GM12878 (cell line): ENCODE measurements at regions not wholly inside any gene's neighbourhood (a gene's known extent, or its start where the extent isn't known, plus 50 kb on each side); places are given as distances from the start of the nearest gene placed in this dataset.

Experiments
- ATAC-seq: fragments of 200-7000 bp; cut with Tn5 transposase; 3 replicates; pipeline ENCODE4 v1.9.1; 2020; ENCODE audit warnings: mild to moderate bottlenecking, moderate library complexity
- BruUV-seq: library from RNA; stranded (reverse); fragments of 400-500 nt; replicated peaks from 2 replicates; lab custom pipeline; 2021; lab: Mats Ljungman, UMichigan
- CTCF ChIA-PET: fragments of 300-600 bp; sonication (Branson Sonifier 250); formaldehyde crosslinking; extraction: SDS; loops from one replicate; lab custom pipeline; 2021; ENCODE audit warnings: inconsistent platforms; lab: Yijun Ruan, JAX
- POLR2A ChIA-PET: fragments of 350-600 bp; formaldehyde crosslinking; extraction: SDS; loops from one replicate; lab custom pipeline; 2021; ENCODE audit warnings: inconsistent platforms; lab: Charles Lee
- RAD21 ChIA-PET: fragments of 300-600 bp; sonication (Branson Sonifier 250); formaldehyde crosslinking; loops from one replicate; lab custom pipeline; 2023; ENCODE audit warnings: antibody characterized with exemption; ENCODE audit not compliant: unreplicated experiment; lab: Charles Lee
- SMC1A ChIA-PET: fragments of 300-600 bp; sonication (Branson Sonifier 250); formaldehyde crosslinking; loops from one replicate; lab custom pipeline; 2023; ENCODE audit not compliant: unreplicated experiment, uncharacterized antibody; lab: Charles Lee
- DNase-seq: peaks from one replicate; pipeline ENCODE4 v3.0.0-alpha.2; 2011; ENCODE audit warnings: low read depth, low spot score
- FAIRE-seq: peaks from 3 replicates; lab custom pipeline; 2011; peaks lifted over from hg19 to GRCh38; lab: Jason Lieb, UNC
- H2AFZ ChIP-seq: 2 replicates; pipeline ENCODE4 v1.6.0; 2011; ENCODE audit warnings: low read depth, low read length, control low read depth; ENCODE audit not compliant: control insufficient read depth
- H3K27ac ChIP-seq: 2 replicates; pipeline ENCODE4 v1.5.1; 2011; ENCODE audit warnings: control low read depth; ENCODE audit not compliant: control insufficient read depth, insufficient read depth
- H3K27me3 ChIP-seq, 2 experiments: replicated peaks in 1 of 2; 2 replicates each; pipeline versions ENCODE4 v1.6.0 to v1.6.1; 2011; ENCODE audit warnings: low read length in 1 of 2; ENCODE audit not compliant: control insufficient read depth in 2 of 2, insufficient read depth in 2 of 2
- H3K36me3 ChIP-seq, 2 experiments: 2 replicates each; pipeline ENCODE4 v1.5.1; 2011; ENCODE audit warnings: low read length in 1 of 2; ENCODE audit not compliant: control insufficient read depth in 2 of 2, insufficient read depth in 2 of 2
- H3K4me1 ChIP-seq: 2 replicates; pipeline ENCODE4 v1.6.1; 2011; ENCODE audit warnings: mild to moderate bottlenecking, low read length, moderate library complexity, mixed read lengths; ENCODE audit not compliant: control insufficient read depth, insufficient read depth
- H3K4me2 ChIP-seq: 2 replicates; pipeline ENCODE4 v1.6.0; 2011; ENCODE audit warnings: control low read depth; ENCODE audit not compliant: control insufficient read depth, insufficient read depth
- H3K4me3 ChIP-seq: fragments of 200-600 bp; sonication (generic); 2 replicates; pipeline ENCODE4 v1.5.1; 2016
- H3K79me2 ChIP-seq: 2 replicates; pipeline ENCODE4 v1.6.0; 2011; ENCODE audit warnings: low read length; ENCODE audit not compliant: control insufficient read depth, insufficient read depth
- H3K9ac ChIP-seq: 2 replicates; pipeline ENCODE4 v1.8.0; 2011; ENCODE audit warnings: low read length, control low read depth, mixed read lengths; ENCODE audit not compliant: control insufficient read depth, insufficient read depth
- H3K9me3 ChIP-seq: replicated peaks from 3 replicates; pipeline ENCODE4 v1.5.1; 2011; ENCODE audit warnings: mild to moderate bottlenecking, low read length; ENCODE audit not compliant: control insufficient read depth, insufficient read depth
- H4K20me1 ChIP-seq: 2 replicates; pipeline ENCODE4 v1.6.0; 2011; ENCODE audit not compliant: control insufficient read depth, insufficient read depth
- ATF7 ChIP-seq: fragments of 450-650 bp; IDR thresholded peaks from 2 replicates; pipeline ENCODE4 v1.6.1; 2016; ENCODE audit warnings: low read depth, mild to moderate bottlenecking
- CTCF ChIP-seq, 3 experiments: IDR thresholded peaks in 2 of 3; conservative IDR thresholded peaks in 1 of 3; 2 replicates each; pipeline ENCODE4 v1.5.1; 2011; ENCODE audit warnings: low read depth in 3 of 3, low read length in 3 of 3, mild to moderate bottlenecking in 3 of 3, control low read depth in 2 of 3, moderate library complexity in 2 of 3, inconsistent platforms in 1 of 3, mixed read lengths in 1 of 3; ENCODE audit not compliant: control insufficient read depth in 2 of 3, insufficient read depth in 1 of 3; ENCODE audit errors: extremely low read depth in 1 of 3
- CUX1 ChIP-seq: IDR thresholded peaks from 2 replicates; pipeline ENCODE4 v1.6.1; 2012; ENCODE audit warnings: improper control_type of control experiment, low read depth, low read length; ENCODE audit not compliant: insufficient replicate concordance
- ETV6 ChIP-seq, 2 experiments: fragments of 450-650 bp in 1 of 2; IDR thresholded peaks in 1 of 2; conservative IDR thresholded peaks in 1 of 2; 2 replicates each; pipeline ENCODE4 v1.6.1; 2014; ENCODE audit warnings: antibody characterized with exemption in 1 of 2, borderline replicate concordance in 1 of 2, low read depth in 1 of 2, mild to moderate bottlenecking in 1 of 2, moderate library complexity in 1 of 2
- KDM1A ChIP-seq: fragments of 200-600 bp; sonication (generic); IDR thresholded peaks from 2 replicates; pipeline ENCODE4 v1.6.1; 2016; ENCODE audit warnings: borderline replicate concordance
- MAX ChIP-seq: IDR thresholded peaks from 2 replicates; pipeline ENCODE4 v1.6.1; 2012; ENCODE audit warnings: low read depth, low read length, improper control_type of control experiment
- RUNX3 ChIP-seq: IDR thresholded peaks from 2 replicates; pipeline ENCODE4 v1.6.1; 2012; ENCODE audit warnings: low read length, inconsistent platforms
- SIX5 ChIP-seq: IDR thresholded peaks from 2 replicates; pipeline ENCODE4 v1.6.1; 2011; ENCODE audit warnings: mild to moderate bottlenecking, low read depth, low read length, moderate library complexity; ENCODE audit not compliant: severe bottlenecking
- SREBF2 ChIP-seq: IDR thresholded peaks from 2 replicates; pipeline ENCODE4 v1.6.1; 2012; ENCODE audit warnings: mild to moderate bottlenecking, low read length
- TARDBP ChIP-seq: IDR thresholded peaks from 2 replicates; pipeline ENCODE4 v1.6.1; 2016; ENCODE audit warnings: borderline replicate concordance
- ZBTB40 ChIP-seq: fragments of 450-650 bp; IDR thresholded peaks from 2 replicates; pipeline ENCODE4 v1.6.1; 2016; ENCODE audit warnings: mild to moderate bottlenecking, moderate library complexity, borderline replicate concordance
- ZZZ3 ChIP-seq: IDR thresholded peaks from 2 replicates; pipeline ENCODE4 v1.6.1; 2011; ENCODE audit warnings: low read depth; ENCODE audit not compliant: control insufficient read depth, insufficient read length
- WGBS: methylation state at CpG from one replicate; pipeline ENCODE4 v1.1.6; 2016; ENCODE audit warnings: low lambda C conversion rate; ENCODE audit not compliant: insufficient replicate concordance, insufficient coverage; ENCODE audit errors: missing lambda C conversion rate; 5-methylcytosine and 5-hydroxymethylcytosine counted together
- in situ Hi-C: fragments of 300-500 bp; cut with MboI; formaldehyde crosslinking; loops from 9 replicates; pipeline ENCODE4 v1.14.3; 2018; ENCODE audit warnings: mixed read lengths
- intact Hi-C: fragments of 100-400 bp; cut with micrococcal nuclease; formaldehyde crosslinking; loops from one replicate; pipeline ENCODE4 v1.14.2; 2022; ENCODE audit not compliant: unreplicated experiment

- ChIA-PET CTCF (interaction anchor here (3.2 kb wide), 1 partner anchor 10 kb away, joined by 15 read pairs; no protein-coding TSS in a partner anchor), POLR2A (no interaction called here), SMC1A (no interaction called here), RAD21 (no interaction called here)
- no peaks in the 10 kb centered on the region for H4K20me1 ChIP-seq
- 0% methylated on average over 1 of the region's 1 CpG for WGBS
- H3K27ac ChIP-seq: no peak overlapping the region
- no TSS peak for BruUV-seq
- no peaks in the 10 kb centered on the region for H3K9me3 ChIP-seq
- no peak overlapping the region for H3K4me3 ChIP-seq
- ATAC-seq (no peak), DNase-seq (no peak), FAIRE-seq (no peak)
- intact Hi-C loops (no loop called here), in situ Hi-C loops (no loop called here)
- H3K4me1 ChIP-seq: no peaks in the 10 kb centered on the region
- H3K79me2 ChIP-seq: no peaks in the 10 kb centered on the region
- H2AFZ ChIP-seq: no peak overlapping the region
- H3K27me3 ChIP-seq: no peaks in the 10 kb centered on the region
- no peak overlapping the region for H3K9ac ChIP-seq
- no peak overlapping the region for H3K4me2 ChIP-seq
- no peaks in the 10 kb centered on the region for H3K36me3 ChIP-seq
- TF ChIP-seq ZBTB40 (no peak), SIX5 (no peak), ATF7 (no peak), MAX (no peak), ETV6 (conservative IDR thresholded peaks at IDR 0.05 in 1 of 2, IDR thresholded peaks at IDR 0.05 in 1 of 2; ENCODE audit: borderline replicate concordance in 1 of 2, low read depth in 1 of 2) (no peak), SREBF2 (no peak), KDM1A (no peak), TARDBP (no peak), CUX1 (no peak), CTCF (IDR thresholded peaks at IDR 0.05 in 2 of 3, conservative IDR thresholded peaks at IDR 0.05 in 1 of 3; ENCODE audit: control insufficient read depth in 2 of 3, extremely low read depth in 1 of 3, insufficient read depth in 1 of 3, low read depth in 3 of 3, low read length in 3 of 3) (no peak), RUNX3 (no peak), ZZZ3 (no peak)
Measured at GRCh38 chr9:108575276-108575675, 280.5 kb downstream of the ACTL7B start.
